CD8-positive, alpha-beta memory T cell (primary cell): ENCODE measurements at regions not wholly inside any gene's neighbourhood (a gene's known extent, or its start where the extent isn't known, plus 50 kb on each side); places are given as distances from the start of the nearest gene placed in this dataset.

ENCODE experiments used
- CTCF ChIA-PET: fragments of 350-600 bp; sonication (Branson Sonifier 250); formaldehyde crosslinking; loops from one replicate; lab custom pipeline; 2021; ENCODE audit warnings: antibody characterized with exemption; lab: Charles Lee
- POLR2A ChIA-PET: fragments of 350-600 bp; sonication (Branson Sonifier 250); formaldehyde crosslinking; loops from one replicate; lab custom pipeline; 2021; ENCODE audit warnings: antibody characterized with exemption; lab: Charles Lee
- DNase-seq, 5 donors: peaks; one replicate each; pipeline versions ENCODE4 v3.0.0 to v3.0.0-alpha.2; 2020 to 2022; ENCODE audit warnings: mixed read lengths in 1 of 5
- H3K27ac ChIP-seq: one replicate; pipeline ENCODE4 v1.7.0; 2013; ENCODE audit warnings: low read depth, mild to moderate bottlenecking, low read length, moderate library complexity
- H3K27me3 ChIP-seq: 2 replicates; pipeline ENCODE4 v1.7.0; 2013; ENCODE audit warnings: low read length, mild to moderate bottlenecking; ENCODE audit not compliant: insufficient read depth, poor library complexity, severe bottlenecking
- H3K36me3 ChIP-seq: 2 replicates; pipeline ENCODE4 v1.7.0; 2013; ENCODE audit warnings: mild to moderate bottlenecking, low read length, moderate library complexity; ENCODE audit not compliant: insufficient read depth
- H3K4me1 ChIP-seq: 2 replicates; pipeline ENCODE4 v1.7.0; 2013; ENCODE audit warnings: mild to moderate bottlenecking, low read length, moderate library complexity; ENCODE audit not compliant: insufficient read depth
- H3K4me3 ChIP-seq: 2 replicates; pipeline ENCODE4 v1.7.0; 2013; ENCODE audit warnings: mild to moderate bottlenecking, low read length
- H3K9me3 ChIP-seq: 2 replicates; pipeline ENCODE4 v1.7.0; 2013; ENCODE audit warnings: mild to moderate bottlenecking, low read length
- H3K27ac Mint-ChIP-seq, 8 donors: one replicate each; pipeline ENCODE4 v1.8.0; 2020 to 2021; ENCODE audit warnings: mixed read lengths in 8 of 8, mild to moderate bottlenecking in 6 of 8, inconsistent platforms in 3 of 8, moderate library complexity in 3 of 8
- H3K27me3 Mint-ChIP-seq, 2 donors: one replicate each; pipeline ENCODE4 v1.8.0; 2020 to 2021; ENCODE audit warnings: mixed read lengths in 2 of 2, mild to moderate bottlenecking in 1 of 2, moderate library complexity in 1 of 2
- H3K36me3 Mint-ChIP-seq, 3 donors: one replicate each; pipeline ENCODE4 v1.8.0; 2020 to 2021; ENCODE audit warnings: mixed read lengths in 3 of 3, inconsistent platforms in 1 of 3, mild to moderate bottlenecking in 1 of 3
- H3K4me1 Mint-ChIP-seq, 3 donors: one replicate each; pipeline ENCODE4 v1.8.0; 2020 to 2021; ENCODE audit warnings: mixed read lengths in 3 of 3, inconsistent platforms in 1 of 3, mild to moderate bottlenecking in 1 of 3
- H3K4me3 Mint-ChIP-seq, 7 donors: one replicate each; pipeline ENCODE4 v1.8.0; 2020 to 2021; ENCODE audit warnings: mixed read lengths in 7 of 7, mild to moderate bottlenecking in 6 of 7, moderate library complexity in 4 of 7, inconsistent platforms in 2 of 7
- H3K9me3 Mint-ChIP-seq, 5 donors: one replicate each; pipeline ENCODE4 v1.8.0; 2020 to 2022; ENCODE audit warnings: mixed read lengths in 5 of 5, mild to moderate bottlenecking in 3 of 5, moderate library complexity in 2 of 5, inconsistent platforms in 1 of 5

- Mint-ChIP-seq H3K27ac (no peak overlapping the region), H3K4me3 (no peak overlapping the region), H3K9me3 (no peaks in the 10 kb centered on the region), H3K4me1 (no peaks in the 10 kb centered on the region), H3K27me3 (peaks cover 5 to 11% of the 10 kb centered on the region in 2 donors), H3K36me3 (no peaks in the 10 kb centered on the region)
- Histone ChIP-seq H3K4me1 (no peaks in the 10 kb centered on the region), H3K36me3 (no peaks in the 10 kb centered on the region), H3K9me3 (no peaks in the 10 kb centered on the region), H3K27ac (no peak overlapping the region), H3K27me3 (no peaks in the 10 kb centered on the region), H3K4me3 (no peak overlapping the region)
- ChIA-PET CTCF (no interaction called here), POLR2A (no interaction called here)
- no peak for DNase-seq
These were observed 139.4 kb upstream of the CWC22 start for GRCh38 chr2:180146541-180146940.

GRCh38 chr2:180146114-180146513 lies 139.0 kb upstream of the CWC22 start:
- CTCF ChIA-PET: no interaction called here
- H3K4me3 Mint-ChIP-seq: no peak overlapping the region

DNA sequence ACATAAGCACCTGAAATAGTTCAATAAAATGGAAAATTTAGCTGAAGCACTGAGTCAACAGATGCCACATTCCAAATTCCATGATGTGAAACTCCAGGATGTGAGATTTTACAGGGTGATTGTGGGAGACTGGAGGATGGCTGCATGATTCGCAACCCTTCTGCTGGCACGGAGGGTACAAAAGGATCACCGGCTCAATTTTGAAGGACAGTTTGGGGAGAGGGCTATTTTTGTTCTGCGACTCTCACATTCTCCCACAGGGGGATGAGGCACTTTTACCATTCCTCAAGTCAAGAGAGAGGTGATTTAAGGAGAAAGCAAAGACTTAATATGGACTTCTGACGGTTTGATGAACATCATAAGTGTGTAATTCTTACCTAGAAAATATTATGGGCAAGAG lies 138.1 kb upstream of the CWC22 start:
- no peak overlapping the region for H3K4me3 ChIP-seq
- no peaks in the 10 kb centered on the region for H3K4me1 ChIP-seq
- no peaks in the 10 kb centered on the region for H3K9me3 ChIP-seq
- Mint-ChIP-seq H3K36me3 (no peaks in the 10 kb centered on the region), H3K4me3 (no peak overlapping the region), H3K4me1 (no peaks in the 10 kb centered on the region), H3K9me3 (no peaks in the 10 kb centered on the region), H3K27ac (no peak overlapping the region), H3K27me3 (peaks cover 7 to 11% of the 10 kb centered on the region in 2 donors)
- CTCF ChIA-PET: interaction anchor here (0.7 kb wide), 1 partner anchor 10 kb away, joined by 3 read pairs; no protein-coding TSS in a partner anchor
- POLR2A ChIA-PET: no interaction called here
- no peaks in the 10 kb centered on the region for H3K27me3 ChIP-seq
- no peak for DNase-seq
- H3K27ac ChIP-seq: no peak overlapping the region
- no peaks in the 10 kb centered on the region for H3K36me3 ChIP-seq

More at GRCh38 chr2:180146114-180146513, 139.0 kb upstream of the CWC22 start:
- no peak overlapping the region for H3K4me3 ChIP-seq
- Mint-ChIP-seq H3K4me1 (no peaks in the 10 kb centered on the region), H3K9me3 (no peaks in the 10 kb centered on the region), H3K27me3 (peaks cover 5 to 11% of the 10 kb centered on the region in 2 donors), H3K27ac (no peak overlapping the region), H3K36me3 (no peaks in the 10 kb centered on the region)
- H3K36me3 ChIP-seq: no peaks in the 10 kb centered on the region
- POLR2A ChIA-PET: no interaction called here
- DNase-seq: no peak
- no peaks in the 10 kb centered on the region for H3K4me1 ChIP-seq
- H3K9me3 ChIP-seq: no peaks in the 10 kb centered on the region
- H3K27ac ChIP-seq: no peak overlapping the region
- H3K27me3 ChIP-seq: no peaks in the 10 kb centered on the region

DNA sequence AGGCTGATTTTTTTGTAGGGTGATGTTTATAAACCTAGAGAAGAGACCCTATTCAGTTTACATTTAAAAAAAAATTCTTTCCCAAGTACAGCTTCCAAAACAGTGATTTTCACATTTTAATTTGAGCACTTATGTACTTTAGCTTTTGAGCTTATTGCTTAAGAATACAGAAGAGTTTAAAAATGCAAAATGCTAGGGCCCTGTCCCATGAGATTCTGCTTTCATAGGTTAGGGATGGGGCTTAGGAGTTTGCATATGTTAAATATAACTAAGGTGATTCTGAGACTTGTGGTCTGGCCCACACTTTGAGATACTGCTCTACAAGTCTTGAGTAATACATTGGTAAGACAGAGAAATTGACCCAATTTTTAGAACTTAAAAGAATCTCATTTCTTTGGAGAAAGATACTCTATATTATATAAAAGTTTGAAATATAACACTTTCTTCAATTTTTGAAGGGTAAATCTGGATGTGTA lies 137.3 kb upstream of the CWC22 start:
- Mint-ChIP-seq H3K27me3 (peaks cover 7 to 15% of the 10 kb centered on the region in 2 donors), H3K9me3 (no peaks in the 10 kb centered on the region), H3K4me1 (no peaks in the 10 kb centered on the region), H3K27ac (no peak overlapping the region), H3K4me3 (no peak overlapping the region), H3K36me3 (no peaks in the 10 kb centered on the region)
- Histone ChIP-seq H3K4me1 (no peaks in the 10 kb centered on the region), H3K9me3 (no peaks in the 10 kb centered on the region), H3K27ac (no peak overlapping the region), H3K27me3 (no peaks in the 10 kb centered on the region), H3K4me3 (no peak overlapping the region), H3K36me3 (no peaks in the 10 kb centered on the region)
- ChIA-PET CTCF (no interaction called here), POLR2A (no interaction called here)
- no peak for DNase-seq

DNA sequence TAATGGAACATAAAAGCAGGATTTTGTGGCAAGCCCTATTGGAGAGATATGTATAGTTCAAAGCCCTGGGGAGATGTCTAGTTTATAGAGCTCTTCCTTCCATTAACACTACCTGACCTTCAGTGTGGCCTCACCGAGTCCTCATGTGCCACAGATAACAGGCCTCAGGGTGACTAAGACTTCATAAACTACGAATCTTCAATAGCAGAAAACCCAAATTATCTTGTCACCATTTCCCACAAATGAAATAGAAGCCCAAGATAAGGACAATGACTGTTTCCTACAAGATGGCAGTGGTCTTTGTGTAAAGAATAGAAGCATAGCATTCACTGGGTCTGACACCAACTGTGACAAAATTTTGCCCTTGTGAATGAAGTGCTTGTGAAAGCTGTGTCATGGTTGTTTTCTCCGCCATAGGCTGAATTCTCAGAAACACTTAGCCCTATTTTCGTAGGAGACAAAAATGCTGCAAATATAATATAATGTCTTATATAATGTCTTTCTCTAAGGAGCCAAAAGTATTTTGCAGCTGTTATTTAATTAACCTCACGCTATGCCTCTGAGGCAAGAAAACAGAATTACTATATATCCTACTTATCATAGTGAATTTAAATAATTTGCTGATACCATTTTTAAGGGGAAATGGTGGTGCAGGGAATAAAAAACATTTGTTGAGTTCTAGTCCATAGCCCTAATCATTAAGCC lies 136.7 kb upstream of the CWC22 start:
- H3K27me3 Mint-ChIP-seq: peaks cover 7 to 15% of the 10 kb centered on the region in 2 donors
- H3K4me3 Mint-ChIP-seq: no peak overlapping the region
- H3K4me1 ChIP-seq: no peaks in the 10 kb centered on the region
- H3K27ac Mint-ChIP-seq: no peak overlapping the region
- H3K4me3 ChIP-seq: no peak overlapping the region
- H3K9me3 Mint-ChIP-seq: no peaks in the 10 kb centered on the region
- DNase-seq: no peak
- no peaks in the 10 kb centered on the region for H3K4me1 Mint-ChIP-seq
- H3K36me3 Mint-ChIP-seq: no peaks in the 10 kb centered on the region
- no peak overlapping the region for H3K27ac ChIP-seq
- ChIA-PET CTCF (no interaction called here), POLR2A (no interaction called here)
- H3K9me3 ChIP-seq: no peaks in the 10 kb centered on the region
- H3K27me3 ChIP-seq: no peaks in the 10 kb centered on the region
- H3K36me3 ChIP-seq: no peaks in the 10 kb centered on the region

DNA sequence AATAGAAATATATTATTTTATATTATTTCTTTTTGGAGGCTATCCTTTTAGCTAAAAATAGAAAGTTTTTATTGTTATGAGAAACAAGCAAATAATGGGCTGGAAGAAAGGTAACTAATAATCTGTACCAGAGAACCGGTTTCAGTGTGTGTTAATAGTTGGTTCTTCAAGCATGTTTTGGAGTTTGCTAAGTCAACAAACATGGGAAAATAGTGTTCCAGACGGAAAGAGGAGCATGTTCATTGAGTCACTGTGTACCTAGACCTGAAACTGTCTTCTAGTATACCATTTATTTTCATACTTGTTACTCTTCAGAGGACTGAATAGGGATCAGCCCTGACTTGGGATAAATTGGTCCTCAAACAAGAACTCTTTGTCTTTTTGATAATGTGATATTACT lies 134.5 kb upstream of the CWC22 start:
- H3K27ac ChIP-seq: no peak overlapping the region
- H3K4me1 ChIP-seq: no peaks in the 10 kb centered on the region
- no peak overlapping the region for H3K27ac Mint-ChIP-seq
- no peak for DNase-seq
- H3K9me3 ChIP-seq: no peaks in the 10 kb centered on the region
- no peaks in the 10 kb centered on the region for H3K27me3 ChIP-seq
- H3K36me3 ChIP-seq: no peaks in the 10 kb centered on the region
- no peaks in the 10 kb centered on the region for H3K36me3 Mint-ChIP-seq
- H3K4me3 ChIP-seq: no peak overlapping the region
- ChIA-PET CTCF (no interaction called here), POLR2A (no interaction called here)
- H3K27me3 Mint-ChIP-seq: peaks cover 5 to 8% of the 10 kb centered on the region in 2 donors
- no peaks in the 10 kb centered on the region for H3K9me3 Mint-ChIP-seq
- H3K4me1 Mint-ChIP-seq: no peaks in the 10 kb centered on the region
- no peak overlapping the region for H3K4me3 Mint-ChIP-seq

GRCh38 chr2:180133736-180134135 lies 126.6 kb upstream of the CWC22 start:
- POLR2A ChIA-PET: no interaction called here
- Mint-ChIP-seq H3K4me3 (no peak overlapping the region), H3K27ac (no peak overlapping the region), H3K4me1 (no peaks in the 10 kb centered on the region), H3K27me3 (peaks cover 6 to 21% of the 10 kb centered on the region in 2 donors), H3K9me3 (no peaks in the 10 kb centered on the region), H3K36me3 (no peaks in the 10 kb centered on the region)
- Histone ChIP-seq H3K4me3 (no peak overlapping the region), H3K9me3 (no peaks in the 10 kb centered on the region), H3K4me1 (no peaks in the 10 kb centered on the region), H3K36me3 (no peaks in the 10 kb centered on the region), H3K27ac (no peak overlapping the region), H3K27me3 (no peaks in the 10 kb centered on the region)
- CTCF ChIA-PET: interaction anchor here (1.4 kb wide), 1 partner anchor 8 kb away, joined by 6 read pairs; no protein-coding TSS in a partner anchor
- DNase-seq: no peak

GRCh38 chr2:180130403-180130802 lies 123.3 kb upstream of the CWC22 start:
- H3K36me3 ChIP-seq: no peaks in the 10 kb centered on the region
- POLR2A ChIA-PET: no interaction called here
- DNase-seq: no peak
- peaks cover 1 to 9% (median 5%) of the 10 kb centered on the region in 3 donors for H3K4me1 Mint-ChIP-seq
- H3K27me3 Mint-ChIP-seq: peaks cover 7 to 38% of the 10 kb centered on the region in 2 donors
- H3K27me3 ChIP-seq: no peaks in the 10 kb centered on the region
- H3K27ac ChIP-seq: no peak overlapping the region
- no peaks in the 10 kb centered on the region for H3K9me3 Mint-ChIP-seq
- CTCF ChIA-PET: no interaction called here
- H3K36me3 Mint-ChIP-seq: no peaks in the 10 kb centered on the region
- no peaks in the 10 kb centered on the region for H3K9me3 ChIP-seq
- H3K4me3 Mint-ChIP-seq: no peak overlapping the region
- no peak overlapping the region for H3K4me3 ChIP-seq
- peaks cover 3% of the 10 kb centered on the region for H3K4me1 ChIP-seq
- H3K27ac Mint-ChIP-seq: no peak overlapping the region
